IMR-90 (cell line): ENCODE measurements at regions not wholly inside any gene's neighbourhood (a gene's known extent, or its start where the extent isn't known, plus 50 kb on each side); places are given as distances from the start of the nearest gene placed in this dataset.

ENCODE experiments used
- ATAC-seq: fragments of 200-7000 bp; cut with Tn5 transposase; 2 replicates; pipeline ENCODE4 v1.9.1; 2020; ENCODE audit warnings: low read depth, mild to moderate bottlenecking, moderate library complexity
- BruUV-seq: library from RNA; stranded (reverse); fragments of 400-500 nt; replicated peaks from 2 replicates; lab custom pipeline; 2021; lab: Mats Ljungman, UMichigan
- CTCF ChIA-PET: fragments of 300-600 bp; formaldehyde crosslinking; extraction: SDS; loops from one replicate; lab custom pipeline; 2021; ENCODE audit warnings: antibody characterized with exemption; lab: Yijun Ruan, JAX
- POLR2A ChIA-PET: fragments of 300-600 bp; sonication (Branson Sonifier 250); formaldehyde crosslinking; loops from one replicate; lab custom pipeline; 2022; ENCODE audit warnings: antibody characterized with exemption; ENCODE audit not compliant: unreplicated experiment; lab: Charles Lee
- DNase-seq: peaks from one replicate; pipeline ENCODE4 v3.0.0; 2013
- H2AFZ ChIP-seq: replicated peaks from 2 replicates; pipeline ENCODE3; 2013; ENCODE audit warnings: low read length, mild to moderate bottlenecking; ENCODE audit not compliant: poor library complexity
- H2AK5ac ChIP-seq: 2 replicates; pipeline ENCODE4 v1.6.1; 2013; ENCODE audit warnings: low read depth, low read length, inconsistent platforms
- H2AK9ac ChIP-seq: replicated peaks from 2 replicates; pipeline ENCODE3; 2013; ENCODE audit warnings: mild to moderate bottlenecking, low read depth, low read length, moderate library complexity; ENCODE audit not compliant: poor library complexity
- H2BK120ac ChIP-seq: 2 replicates; pipeline ENCODE4 v1.6.1; 2013; ENCODE audit warnings: low read depth, low read length, inconsistent platforms
- H2BK15ac ChIP-seq: 3 replicates; pipeline ENCODE4 v1.6.1; 2013; ENCODE audit warnings: low read depth, low read length, inconsistent platforms
- H2BK20ac ChIP-seq: 2 replicates; pipeline ENCODE4 v1.6.1; 2013; ENCODE audit warnings: low read depth, mild to moderate bottlenecking, inconsistent platforms, low read length, moderate library complexity
- H2BK5ac ChIP-seq: 2 replicates; pipeline ENCODE4 v1.6.1; 2013; ENCODE audit warnings: mild to moderate bottlenecking, low read depth, low read length, inconsistent platforms; ENCODE audit not compliant: poor library complexity, severe bottlenecking
- H3K14ac ChIP-seq: replicated peaks from 2 replicates; pipeline ENCODE4 v1.6.1; 2013; ENCODE audit warnings: low read depth, low read length, inconsistent platforms
- H3K18ac ChIP-seq: 2 replicates; pipeline ENCODE4 v1.6.1; 2013; ENCODE audit warnings: low read depth, low read length, control low read depth
- H3K23ac ChIP-seq: 2 replicates; pipeline ENCODE4 v1.6.1; 2013; ENCODE audit warnings: low read depth, low read length, inconsistent platforms
- H3K27ac ChIP-seq: 2 replicates; pipeline ENCODE4 v1.5.1; 2013; ENCODE audit warnings: mild to moderate bottlenecking, control low read depth, low read length; ENCODE audit not compliant: insufficient read depth
- H3K27me3 ChIP-seq: 2 replicates; pipeline ENCODE4 v1.6.1; 2013; ENCODE audit warnings: low read length; ENCODE audit not compliant: control insufficient read depth, insufficient read depth
- H3K36me3 ChIP-seq: 2 replicates; pipeline ENCODE4 v1.6.1; 2013; ENCODE audit warnings: low read length, mixed read lengths; ENCODE audit not compliant: control insufficient read depth, insufficient read depth
- H3K4ac ChIP-seq: 2 replicates; pipeline ENCODE4 v1.6.1; 2013; ENCODE audit warnings: low read depth, low read length, inconsistent platforms
- H3K4me1 ChIP-seq: 2 replicates; pipeline ENCODE4 v1.6.1; 2013; ENCODE audit warnings: low read length, mixed read lengths; ENCODE audit not compliant: control insufficient read depth, insufficient read depth
- H3K4me2 ChIP-seq: 2 replicates; pipeline ENCODE4 v1.6.1; 2013; ENCODE audit warnings: low read depth, mild to moderate bottlenecking, control low read depth, low read length, moderate library complexity
- H3K4me3 ChIP-seq: 2 replicates; pipeline ENCODE4 v1.5.1; 2013; ENCODE audit warnings: low read depth, mild to moderate bottlenecking, control low read depth, low read length, moderate library complexity; ENCODE audit not compliant: insufficient read depth
- H3K56ac ChIP-seq: 2 replicates; pipeline ENCODE4 v1.6.1; 2013; ENCODE audit warnings: low read length, inconsistent platforms; ENCODE audit not compliant: insufficient read depth; ENCODE audit errors: extremely low read depth
- H3K79me1 ChIP-seq, 2 experiments: 2 replicates each; pipeline ENCODE4 v1.6.1; 2013; ENCODE audit warnings: low read length in 2 of 2, inconsistent platforms in 1 of 2, low read depth in 1 of 2
- H3K9ac ChIP-seq: 2 replicates; pipeline ENCODE4 v1.6.1; 2013; ENCODE audit warnings: low read depth, low read length, control low read depth
- H3K9me1 ChIP-seq: 2 replicates; pipeline ENCODE4 v1.6.1; 2013; ENCODE audit warnings: low read length, inconsistent platforms; ENCODE audit not compliant: insufficient read depth
- H3K9me3 ChIP-seq: 2 replicates; pipeline ENCODE4 v1.6.1; 2013; ENCODE audit warnings: low read length; ENCODE audit not compliant: control insufficient read depth, insufficient read depth
- H4K20me1 ChIP-seq: 2 replicates; pipeline ENCODE4 v1.6.1; 2013; ENCODE audit warnings: low read length, inconsistent platforms; ENCODE audit not compliant: insufficient read depth
- H4K5ac ChIP-seq: 2 replicates; pipeline ENCODE4 v1.6.1; 2013; ENCODE audit warnings: mild to moderate bottlenecking, low read depth, low read length, control low read depth
- H4K8ac ChIP-seq, 2 experiments: 2 replicates each; pipeline ENCODE4 v1.6.1; 2013; ENCODE audit warnings: low read depth in 2 of 2, low read length in 2 of 2, control low read depth in 1 of 2, inconsistent platforms in 1 of 2
- H4K91ac ChIP-seq: 2 replicates; pipeline ENCODE4 v1.6.1; 2013; ENCODE audit warnings: low read depth, low read length, inconsistent platforms; ENCODE audit not compliant: insufficient read depth
- CHD1 ChIP-seq: IDR thresholded peaks from 2 replicates; pipeline ENCODE4 v1.6.1; 2012; ENCODE audit warnings: low read depth, low read length, improper control_type of control experiment
- RCOR1 ChIP-seq: IDR thresholded peaks from 2 replicates; pipeline ENCODE4 v1.6.1; 2012; ENCODE audit warnings: mild to moderate bottlenecking, low read length, improper control_type of control experiment; ENCODE audit not compliant: insufficient replicate concordance
- SMC3 ChIP-seq: fragments of 150-350 bp; IDR thresholded peaks from 2 replicates; pipeline ENCODE4 v1.6.1; 2016; ENCODE audit warnings: low read depth, mild to moderate bottlenecking, antibody characterized with exemption, low read length, moderate library complexity
- WGBS, 2 experiments: methylation state at CpG; one replicate each; pipeline versions ENCODE4 v1.1.5 to v1.1.7; 2013; ENCODE audit warnings: missing lambda C conversion rate in 2 of 2; ENCODE audit not compliant: insufficient read length in 1 of 2; ENCODE audit errors: extremely low coverage in 2 of 2; 5-methylcytosine and 5-hydroxymethylcytosine counted together
- dilution Hi-C: fragments of 300-500 bp; cut with HindIII; formaldehyde crosslinking; loops from one replicate; pipeline ENCODE4 v1.14.3; 2018; ENCODE audit warnings: low sequenced_read_pairs; ENCODE audit not compliant: unreplicated experiment
- in situ Hi-C: fragments of 300-500 bp; cut with MboI; formaldehyde crosslinking; loops from 3 replicates; pipeline ENCODE4 v1.14.3; 2019; ENCODE audit warnings: low sequenced_read_pairs, inconsistent platforms, mixed read lengths
- intact Hi-C: fragments of 100-400 bp; cut with micrococcal nuclease; formaldehyde crosslinking; loops from 2 replicates; pipeline ENCODE4 v1.10.0; 2022
- TF ChIP-seq, protein P1 (sequence below): fragments of 150-350 bp; IDR thresholded peaks from 2 replicates; pipeline ENCODE4 v1.6.1; 2017; ENCODE audit warnings: mild to moderate bottlenecking, antibody characterized with exemption, low read length, low read depth

DNA sequence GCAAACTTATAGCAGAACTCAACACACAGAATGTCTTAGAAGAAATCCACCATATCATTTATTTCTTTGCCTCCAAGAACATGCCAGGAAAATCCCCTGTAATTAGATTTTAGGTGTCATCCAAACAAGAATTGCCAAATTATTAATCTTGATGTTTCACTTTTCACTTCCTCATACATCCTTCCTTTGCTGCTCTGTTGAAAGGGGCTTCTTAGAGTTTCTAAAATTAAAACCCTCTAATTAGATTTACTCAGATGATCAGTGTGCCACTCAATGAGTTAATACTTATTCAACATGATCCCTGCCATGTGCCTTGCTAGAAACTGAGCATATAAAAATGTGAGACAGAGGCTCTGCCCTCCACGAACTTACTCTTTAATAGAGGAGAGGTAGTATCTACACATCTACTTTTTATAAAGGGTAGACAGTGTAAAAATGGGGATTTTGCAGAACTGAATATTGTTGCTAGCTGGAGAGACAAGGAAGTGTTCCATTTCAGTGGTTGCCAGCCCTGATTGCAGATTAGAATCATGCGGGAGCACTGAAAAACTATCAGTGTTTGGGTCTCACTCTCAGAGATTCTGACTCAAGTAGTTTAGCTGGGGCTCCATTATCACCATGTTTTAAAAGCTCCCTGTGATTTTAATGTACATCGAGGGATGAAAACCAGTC is 498.4 kb downstream of the TLE4 start:
- Histone ChIP-seq H2BK120ac (no peak overlapping the region), H2AK9ac (no peak overlapping the region), H3K9ac (no peak overlapping the region), H4K8ac (no peak overlapping the region), H3K4me2 (no peak overlapping the region), H3K36me3 (no peaks in the 10 kb centered on the region), H4K20me1 (no peaks in the 10 kb centered on the region), H2BK15ac (no peak overlapping the region), H3K23ac (no peak overlapping the region), H3K9me1 (no peaks in the 10 kb centered on the region), H3K18ac (no peak overlapping the region), H3K4me1 (no peaks in the 10 kb centered on the region), H3K56ac (no peak overlapping the region), H2BK5ac (no peak overlapping the region), H3K14ac (no peak overlapping the region), H2AFZ (no peak overlapping the region), H3K79me1 (no peaks in the 10 kb centered on the region), H3K4ac (no peak overlapping the region), H3K27ac (no peak overlapping the region), H4K5ac (no peak overlapping the region), H3K4me3 (no peak overlapping the region), H4K91ac (no peak overlapping the region), H3K27me3 (no peaks in the 10 kb centered on the region; the same call in 1 of the 2 replicates), H3K9me3 (no peaks in the 10 kb centered on the region), H2BK20ac (no peak overlapping the region), H2AK5ac (no peak overlapping the region)
- BruUV-seq, result no TSS peak
- intact Hi-C loops (no loop called here), in situ Hi-C loops (no loop called here), dilution Hi-C loops (no loop called here)
- no peak for DNase-seq
- TF ChIP-seq RCOR1 (no peak), CHD1 (no peak), SMC3 (no peak)
- TF ChIP-seq, protein P1, sequence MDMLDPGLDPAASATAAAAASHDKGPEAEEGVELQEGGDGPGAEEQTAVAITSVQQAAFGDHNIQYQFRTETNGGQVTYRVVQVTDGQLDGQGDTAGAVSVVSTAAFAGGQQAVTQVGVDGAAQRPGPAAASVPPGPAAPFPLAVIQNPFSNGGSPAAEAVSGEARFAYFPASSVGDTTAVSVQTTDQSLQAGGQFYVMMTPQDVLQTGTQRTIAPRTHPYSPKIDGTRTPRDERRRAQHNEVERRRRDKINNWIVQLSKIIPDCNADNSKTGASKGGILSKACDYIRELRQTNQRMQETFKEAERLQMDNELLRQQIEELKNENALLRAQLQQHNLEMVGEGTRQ, result no peak
- POLR2A ChIA-PET, result no interaction called here
- no CpG with 5 or more reads among the region's 3 CpGs for WGBS, 2 experiments
- no peak for ATAC-seq
- CTCF ChIA-PET, result no interaction called here
